Ovary (tissue), 3 donors: ENCODE measurements at regions not wholly inside any gene's neighbourhood (a gene's known extent, or its start where the extent isn't known, plus 50 kb on each side); places are given as distances from the start of the nearest gene placed in this dataset.

Experiments used
- CTCF ChIP-seq, 3 donors: fragments of 450-650 bp in 2 of 3; fragments of 200-600 bp in 1 of 3; IDR thresholded peaks; one replicate each; pipeline versions ENCODE4 v1.5.1 to v1.8.0; 2016 to 2022; ENCODE audit warnings: antibody characterized with exemption in 3 of 3, mild to moderate bottlenecking in 1 of 3
- EP300 ChIP-seq: sonication (generic); formaldehyde crosslinking; IDR thresholded peaks from one replicate; pipeline ENCODE4 v1.6.1; 2017; ENCODE audit warnings: antibody characterized with exemption
- POLR2A ChIP-seq: fragments of 450-650 bp; IDR thresholded peaks from one replicate; pipeline ENCODE4 v1.6.1; 2017; ENCODE audit warnings: antibody characterized with exemption, mild to moderate bottlenecking, moderate library complexity
- donor health status: DM: no; HTN: no; CAD: no.

- no peak for TF ChIP-seq POLR2A
- no peak for TF ChIP-seq CTCF (IDR thresholded peaks at IDR 0.05)
- no peak for TF ChIP-seq EP300
Observed at GRCh38 chr2:362924-363323, 75.0 kb upstream of the ALKAL2 start.
